DMS53 (cell line): ENCODE measurements at regions not wholly inside any gene's neighbourhood (a gene's known extent, or its start where the extent isn't known, plus 50 kb on each side); places are given as distances from the start of the nearest gene placed in this dataset.
A peak's percentile ranks its signal among the peaks of the same experiment; 100 is the strongest.

Experiments used
- DNase-seq: peaks from one replicate; lab custom pipeline; 2025; lab: John Stamatoyannopoulos, UW

- DNase-seq = no peak
Measured at GRCh38 chr10:62453274-62453673, 79.1 kb downstream of the ZNF365 start.

DNA sequence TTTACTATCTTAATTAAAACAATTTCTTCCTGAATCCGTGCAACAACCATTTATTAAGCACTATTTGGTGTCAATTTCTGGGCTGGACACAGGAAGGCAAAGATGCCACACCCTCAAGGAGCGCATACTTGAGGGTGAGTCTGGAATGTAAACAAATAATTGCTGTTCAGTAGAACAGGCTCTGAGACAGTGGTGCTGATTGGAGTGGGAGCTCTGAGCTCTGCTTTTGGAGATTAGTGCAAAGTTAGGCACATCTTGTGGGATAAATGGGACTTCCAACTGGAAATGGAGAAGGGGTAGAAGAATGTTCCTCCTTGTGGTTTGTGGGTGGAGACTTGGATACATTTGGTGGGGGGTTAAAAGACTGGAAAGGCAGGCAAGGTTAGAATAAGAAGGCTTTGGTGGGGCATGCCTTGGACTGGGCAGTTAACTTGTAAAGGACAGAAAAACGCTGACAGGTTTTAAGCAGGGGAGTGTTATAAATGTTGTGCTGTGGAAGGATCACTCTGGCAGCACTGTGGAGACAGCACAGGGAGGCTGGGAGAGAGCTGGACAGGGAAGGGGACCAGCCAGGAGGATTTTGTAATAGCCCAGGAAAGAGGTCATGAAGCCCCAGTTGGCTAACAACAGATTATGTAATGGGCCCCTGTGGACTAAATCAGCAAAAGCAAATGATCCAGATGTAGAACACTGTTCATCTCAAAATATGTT lies 80.7 kb downstream of the ZNF365 start:
- DNase-seq = no peak

GRCh38 chr10:62456611-62457101 lies 82.5 kb downstream of the ZNF365 start:
- no peak for DNase-seq

GRCh38 chr10:62457196-62457595 lies 83.0 kb downstream of the ZNF365 start:
- DNase-seq = peak; percentile 29

GRCh38 chr10:62457598-62457997 lies 83.4 kb downstream of the ZNF365 start:
- peak; percentile 29 for DNase-seq

DNA sequence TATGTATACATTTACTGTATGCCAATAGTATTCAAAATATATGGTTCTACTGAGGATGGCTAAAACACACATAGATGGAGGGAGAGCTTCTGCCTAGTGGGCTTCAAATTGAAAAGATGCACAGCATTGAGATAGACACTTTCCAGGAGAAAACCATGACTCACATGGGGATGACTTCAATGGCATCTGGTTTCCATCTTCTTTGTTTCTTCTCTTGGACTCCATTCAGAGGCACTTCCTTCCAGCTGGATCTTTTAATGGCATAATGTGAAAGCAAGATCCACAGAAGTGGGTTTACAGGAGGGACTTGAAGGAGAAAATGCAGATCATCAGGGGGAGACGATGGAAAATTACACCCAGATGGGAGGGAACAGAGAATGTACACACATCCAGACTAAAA lies 84.9 kb downstream of the ZNF365 start:
- DNase-seq = no peak

DNA sequence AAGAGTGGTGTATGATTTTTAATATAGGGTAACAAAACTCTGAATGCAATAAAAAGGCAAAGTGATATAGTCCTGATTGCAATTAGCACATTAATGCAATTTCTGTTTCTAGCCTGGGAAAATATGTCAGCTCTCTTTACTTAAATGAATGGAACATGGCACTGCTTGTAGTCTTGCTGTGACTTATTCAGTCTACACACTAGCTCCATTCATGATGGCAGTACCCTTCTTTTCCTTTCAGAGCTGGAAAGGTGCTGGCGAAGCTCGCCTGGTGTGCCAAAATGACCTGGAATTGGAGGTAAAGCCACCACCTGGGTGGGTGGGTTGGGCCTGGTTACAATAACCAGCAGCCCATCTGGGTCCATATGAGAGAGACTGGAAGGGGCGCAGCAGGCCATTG lies 85.3 kb downstream of the ZNF365 start:
- no peak for DNase-seq

DNA sequence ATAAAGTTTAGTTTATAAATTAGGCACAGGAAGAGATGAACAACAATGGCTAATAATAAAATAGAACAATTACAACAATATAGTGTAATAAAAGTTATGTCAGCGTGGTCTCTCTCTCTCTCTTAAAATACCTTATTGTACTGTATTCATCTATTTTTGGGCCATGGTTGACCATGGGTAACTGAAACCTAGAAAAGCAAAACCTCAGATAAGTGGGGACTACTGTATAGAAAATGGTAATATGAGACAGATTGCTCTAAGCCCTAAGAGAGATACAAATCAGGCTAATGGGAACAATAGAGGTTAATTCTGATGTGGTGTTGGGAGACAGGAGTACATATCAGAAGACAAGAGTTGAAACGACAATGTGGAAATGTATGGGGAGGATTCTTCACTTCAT lies 86.2 kb downstream of the ZNF365 start:
- DNase-seq = no peak

- DNase-seq = no peak
Measured at GRCh38 chr10:62461120-62461519, 87.0 kb downstream of the ZNF365 start.

GRCh38 chr10:62462461-62462860 lies 88.3 kb downstream of the ZNF365 start:
- DNase-seq = no peak

DNA sequence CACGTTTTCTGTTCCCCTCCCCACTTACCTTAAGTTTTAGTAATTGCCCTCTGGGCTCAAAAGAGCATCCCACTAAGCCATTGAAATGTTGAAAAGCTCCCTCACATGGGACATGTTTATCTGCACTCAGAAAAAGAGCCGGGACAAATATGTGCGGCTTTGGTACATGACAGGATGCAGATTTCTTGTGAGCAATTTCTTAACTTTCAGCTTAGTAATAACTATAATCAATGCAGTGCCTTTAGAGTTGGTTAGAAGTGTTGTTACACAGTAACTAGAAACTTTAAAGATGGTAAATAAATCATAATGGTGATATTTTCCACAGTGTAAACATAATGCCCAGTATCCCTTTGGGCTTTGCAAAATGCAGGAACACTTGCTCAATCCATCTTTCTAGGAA lies 89.2 kb downstream of the ZNF365 start:
- no peak for DNase-seq

GRCh38 chr10:62464308-62464707 lies 90.1 kb downstream of the ZNF365 start:
- no peak for DNase-seq

GRCh38 chr10:62466590-62466989 lies 92.4 kb downstream of the ZNF365 start:
- DNase-seq = no peak

DNA sequence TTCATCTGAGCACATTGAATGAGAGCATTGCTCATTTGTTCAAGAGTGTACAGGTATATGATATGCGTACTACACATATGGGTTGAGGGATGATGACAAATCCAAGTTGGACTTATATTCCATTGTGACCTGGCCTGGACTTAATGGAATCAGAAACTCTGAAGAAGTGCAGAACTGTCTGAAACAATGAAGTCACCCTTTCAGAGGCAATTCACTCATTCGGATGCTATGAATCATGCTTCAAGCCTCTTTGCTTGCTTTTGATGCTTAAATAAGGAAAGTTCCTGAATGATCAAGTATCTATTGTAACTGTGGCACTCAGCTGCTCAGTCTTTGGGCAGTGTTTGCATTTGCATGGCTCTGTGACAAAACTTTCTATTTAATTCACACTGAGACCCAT lies 93.4 kb downstream of the ZNF365 start:
- peak; percentile 16 for DNase-seq

DNA sequence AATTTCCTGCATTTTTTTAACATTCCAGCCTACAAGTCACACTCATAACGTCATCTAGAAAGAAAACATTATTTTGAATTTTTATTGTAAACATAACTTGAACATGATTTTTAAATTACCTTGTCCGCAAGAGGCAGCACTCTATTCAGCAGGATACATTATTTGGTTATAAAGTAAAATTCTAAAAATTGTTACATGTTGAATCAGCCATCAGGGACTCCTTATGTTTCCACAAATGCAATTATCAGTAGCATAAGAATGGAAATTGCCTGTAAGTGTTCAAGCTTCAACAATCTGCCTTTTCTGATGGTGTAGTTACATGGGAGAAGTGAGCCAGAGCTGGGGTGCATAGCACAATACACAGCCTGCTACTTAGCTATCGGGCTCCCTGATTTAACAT lies 97.5 kb downstream of the ZNF365 start:
- DNase-seq = no peak

DNA sequence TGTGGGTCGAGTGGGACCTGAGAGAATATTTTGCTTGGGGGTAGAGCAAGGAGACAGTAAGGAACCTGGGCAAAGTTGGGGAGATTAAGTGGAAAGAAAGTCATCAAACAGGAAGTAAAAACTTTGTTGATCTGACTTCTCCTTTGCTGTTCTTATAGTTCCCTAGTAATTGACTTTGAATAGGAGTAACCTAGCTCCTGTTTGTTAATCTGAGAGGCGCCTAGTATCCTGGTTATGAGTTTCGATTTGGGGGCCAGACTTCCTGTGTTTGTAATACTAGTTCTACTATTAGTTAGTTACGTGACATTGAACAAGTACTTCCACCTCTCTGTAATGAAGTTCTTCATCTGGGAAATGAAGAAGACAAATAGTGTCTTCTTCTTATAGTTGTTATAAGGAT lies 99.1 kb downstream of the ZNF365 start:
- no peak for DNase-seq

GRCh38 chr10:62475551-62475950 lies 101.4 kb downstream of the ZNF365 start:
- DNase-seq = no peak

- DNase-seq = no peak
Measured at GRCh38 chr10:62479523-62479922, 105.4 kb downstream of the ZNF365 start.

DNA sequence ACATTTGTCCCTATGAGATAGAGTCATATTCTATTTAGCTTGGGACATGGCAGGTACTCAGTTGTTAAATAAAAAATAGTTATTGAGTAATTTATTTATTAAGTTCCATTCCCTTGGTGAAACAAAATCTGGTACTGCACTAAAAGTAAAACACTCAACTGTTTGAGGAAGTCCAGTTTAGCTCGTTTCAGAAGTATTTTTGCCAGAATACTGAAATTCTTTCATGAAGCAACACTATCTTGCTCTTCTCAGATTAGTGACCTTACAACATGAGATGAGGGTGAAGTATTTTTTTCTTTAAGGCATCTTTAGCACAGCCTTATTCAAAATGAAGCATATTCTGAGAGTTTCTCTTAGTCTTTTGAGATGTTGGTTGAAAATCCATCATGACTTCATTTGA lies 106.0 kb downstream of the ZNF365 start:
- DNase-seq = no peak

GRCh38 chr10:62482581-62482980 lies 108.4 kb downstream of the ZNF365 start:
- DNase-seq = no peak

DNA sequence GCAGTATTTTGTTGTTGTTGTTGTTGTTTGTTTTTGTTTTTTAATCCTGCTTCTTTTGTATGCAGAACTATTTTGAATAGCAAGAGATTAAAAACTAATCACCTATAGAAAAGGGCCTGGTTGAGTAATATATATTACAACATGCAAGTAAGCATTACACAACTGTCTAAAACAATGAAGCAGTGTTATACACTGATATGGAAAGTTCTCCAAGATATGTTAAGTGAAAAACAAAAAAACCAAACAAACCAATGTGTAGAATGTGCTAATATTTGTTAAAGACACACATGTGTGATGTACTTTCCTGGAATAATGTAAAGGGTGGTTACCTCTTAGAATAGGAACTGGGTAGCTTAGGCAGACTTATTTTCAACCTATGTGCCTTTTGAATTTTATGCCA lies 117.4 kb downstream of the ZNF365 start:
- no peak for DNase-seq

DNA sequence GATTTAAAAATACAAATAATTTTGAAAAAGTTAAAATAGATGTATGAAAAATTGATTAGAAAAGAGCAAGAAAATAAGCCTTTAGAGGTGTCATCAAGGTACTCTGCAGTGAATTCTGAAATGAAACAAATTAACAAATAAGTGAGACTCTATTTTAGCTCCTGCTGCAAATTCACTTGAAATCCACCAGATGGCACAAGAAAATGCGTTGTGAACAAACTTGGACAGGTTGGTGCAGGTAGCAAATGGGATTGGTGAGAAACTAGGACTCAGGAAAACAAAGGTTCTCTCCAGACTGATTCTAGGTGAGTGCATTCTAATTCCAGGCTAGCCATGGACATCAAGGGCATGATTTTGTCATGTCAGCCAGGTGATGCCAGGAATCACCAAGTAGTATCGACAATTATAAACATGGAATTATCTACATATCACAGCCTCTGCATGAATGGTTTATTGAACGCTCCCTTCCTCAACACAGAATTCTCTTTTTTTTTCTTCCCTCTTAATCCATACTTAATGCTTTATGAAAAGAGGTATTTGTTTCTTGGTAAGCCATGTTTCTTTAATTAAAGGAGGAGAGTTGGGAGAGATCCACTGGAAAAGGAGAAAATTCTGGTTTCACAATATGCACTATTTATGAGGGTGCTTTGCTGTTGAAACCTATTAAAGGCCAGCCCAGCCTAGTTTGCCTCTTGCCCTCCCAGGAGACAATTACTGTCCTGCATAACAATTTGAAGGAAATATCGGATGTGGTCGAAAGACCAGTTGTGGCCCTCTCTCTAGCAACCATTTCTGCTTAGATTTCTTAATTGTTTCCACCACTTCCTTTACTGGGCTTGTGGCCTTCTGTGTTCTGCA lies 118.1 kb downstream of the ZNF365 start:
- peak; percentile 77 for DNase-seq

GRCh38 chr10:62492870-62493180 lies 118.7 kb downstream of the ZNF365 start:
- peak; percentile 5 for DNase-seq

DNA sequence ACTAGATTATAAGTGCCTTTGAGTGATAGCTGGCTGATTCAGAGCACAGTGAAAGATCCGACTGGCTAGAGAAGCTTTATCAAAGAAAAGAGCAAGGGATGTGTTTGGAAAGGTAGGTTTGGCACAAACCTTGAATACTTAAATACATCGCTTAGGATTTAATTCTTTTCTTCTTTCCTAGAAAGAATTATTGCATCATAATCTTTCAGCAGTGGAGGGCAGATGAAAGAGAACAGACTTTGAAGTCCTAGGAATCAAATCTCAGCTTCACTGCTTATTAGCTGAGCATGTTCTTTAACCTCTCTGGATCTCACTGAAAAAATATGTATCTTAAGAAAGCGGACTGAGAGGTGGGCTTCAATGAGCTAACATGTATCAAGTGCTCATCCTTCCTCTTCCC lies 122.8 kb downstream of the ZNF365 start:
- no peak for DNase-seq
